Activated effector memory CD4-positive, alpha-beta T cell treated with anti-CD3 and anti-CD28 coated beads, Interleukin-2, amount 50 U/mL, for 16 hours (primary cell): ENCODE measurements at regions not wholly inside any gene's neighbourhood (a gene's known extent, or its start where the extent isn't known, plus 50 kb on each side); places are given as distances from the start of the nearest gene placed in this dataset.

ENCODE experiments used
- DNase-seq: peaks from one replicate; pipeline ENCODE4 v3.0.0-alpha.2; 2020

DNA sequence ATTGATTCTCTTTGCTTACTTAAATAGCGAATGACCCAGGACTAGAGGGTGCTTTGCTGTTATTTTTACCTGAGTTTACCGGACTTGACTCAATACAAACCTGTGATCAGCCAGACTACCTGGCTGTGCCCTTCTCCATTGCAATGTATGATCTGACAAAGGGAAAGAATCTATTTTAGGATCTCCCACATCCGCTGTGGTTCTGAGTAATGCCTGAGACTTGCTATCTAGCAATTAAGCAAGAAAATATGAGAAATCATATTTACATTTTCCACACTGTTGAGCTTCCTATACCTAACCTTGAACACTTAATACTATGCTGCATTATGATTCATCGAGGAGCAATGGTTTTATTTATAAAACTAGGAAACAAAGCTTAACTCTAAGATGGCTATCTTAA, 215.2 kb downstream of the RAD51AP2 start:
- no peak for DNase-seq

DNA sequence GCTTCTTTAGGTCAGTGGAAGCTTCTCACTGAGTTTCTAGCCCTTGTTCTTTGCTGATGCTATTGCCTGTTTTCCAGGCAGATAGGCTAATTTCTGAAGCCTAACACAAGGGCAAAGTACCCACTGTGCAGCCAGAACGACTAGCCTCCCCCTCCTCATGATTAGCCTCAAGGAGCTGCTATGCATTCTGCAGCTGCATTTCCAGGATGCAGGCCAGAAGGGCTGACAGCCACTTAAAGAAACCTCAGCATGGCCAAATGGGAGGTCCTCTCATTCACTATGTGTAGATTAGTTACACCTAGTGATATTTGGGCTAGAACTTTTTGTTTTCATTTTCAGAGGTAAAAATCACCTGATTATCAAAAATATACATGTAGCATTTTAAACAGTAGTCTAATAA, 216.0 kb downstream of the RAD51AP2 start:
- no peak for DNase-seq

DNA sequence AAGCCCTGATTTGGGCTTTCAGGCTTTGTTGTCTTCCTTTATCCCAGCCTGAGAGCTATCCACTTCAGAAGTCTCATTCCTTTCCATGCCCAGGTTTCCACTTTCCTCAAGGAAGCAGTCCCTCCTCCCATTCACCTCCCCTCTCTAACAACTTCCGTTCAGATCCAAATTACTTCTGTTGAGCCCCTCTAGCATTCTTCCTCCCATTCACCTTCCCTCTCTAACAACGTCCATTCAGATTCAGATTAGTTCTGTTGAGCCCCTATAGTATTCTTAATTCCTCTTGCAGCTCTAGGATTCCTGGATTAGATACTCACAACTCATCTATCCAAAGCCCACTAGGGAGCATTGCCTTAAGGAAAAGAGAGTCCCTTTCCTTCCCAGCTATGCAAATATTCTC, 216.8 kb downstream of the RAD51AP2 start:
- DNase-seq, result no peak

DNA sequence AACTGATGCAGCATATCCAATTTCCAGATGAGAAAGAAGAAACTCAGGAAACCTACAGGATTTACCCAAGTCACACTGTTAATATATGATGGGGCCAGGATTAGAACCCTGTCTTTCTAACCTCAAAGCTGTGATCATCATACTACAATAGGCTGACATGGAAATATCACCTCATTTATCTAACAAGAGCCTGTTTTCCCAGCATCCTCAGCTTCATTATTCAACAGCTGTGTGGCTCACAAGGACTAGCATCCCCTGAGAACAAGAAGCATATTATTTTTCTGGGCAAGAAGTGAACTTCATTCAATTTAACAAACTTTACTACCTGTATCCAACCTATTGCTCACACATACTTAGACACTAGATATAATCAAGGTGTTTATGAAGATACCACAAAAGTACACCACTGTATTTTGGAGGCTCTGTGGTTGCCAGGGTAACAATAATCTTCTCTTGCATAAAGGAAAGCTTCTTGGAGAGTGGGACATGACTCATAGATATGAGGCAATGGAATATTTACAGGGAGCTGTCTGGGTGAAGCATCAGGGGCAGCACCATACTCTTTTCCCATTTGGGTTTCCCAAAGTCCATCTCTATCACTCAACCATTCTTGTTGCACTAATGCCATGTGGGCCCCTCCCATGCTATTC, 218.2 kb downstream of the RAD51AP2 start:
- DNase-seq, result no peak

DNA sequence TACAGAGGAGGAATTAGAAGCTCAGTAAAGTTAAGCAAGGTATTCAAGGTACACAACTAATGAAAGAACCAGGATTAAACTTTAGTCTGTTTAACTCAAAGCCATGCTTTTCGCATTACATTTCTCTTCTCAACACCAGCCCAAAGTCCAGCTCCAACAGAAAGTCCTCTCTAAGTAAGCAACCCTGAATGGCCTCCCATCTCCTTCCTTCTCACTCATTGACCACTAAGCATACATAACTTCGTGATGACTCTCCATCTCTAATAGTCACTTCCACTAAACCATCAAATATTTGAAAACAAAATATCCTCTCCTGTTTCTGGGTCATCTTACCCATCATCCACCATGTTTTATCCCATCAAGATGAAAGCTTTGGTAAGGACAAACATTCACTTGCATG, 219.8 kb downstream of the RAD51AP2 start:
- DNase-seq, result no peak

DNA sequence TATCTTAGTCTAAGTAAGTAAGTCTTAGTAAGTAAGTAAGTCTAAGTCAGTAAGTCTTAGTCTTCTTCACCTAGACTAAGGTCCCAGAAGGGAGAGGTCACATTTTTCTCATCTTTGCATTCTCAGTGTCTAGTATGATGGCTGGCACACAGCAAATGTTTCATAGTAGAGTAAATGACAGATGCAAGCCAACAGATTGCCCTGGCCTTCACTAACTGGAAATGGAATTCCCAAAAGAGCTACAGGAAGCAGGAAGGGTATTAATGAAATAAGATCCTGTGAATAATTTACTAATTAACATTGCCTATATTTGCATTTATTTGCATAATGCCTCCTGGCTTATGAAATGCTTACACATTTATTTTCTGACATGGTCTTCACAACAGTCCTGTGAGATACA, 221.6 kb downstream of the RAD51AP2 start:
- DNase-seq, result no peak

DNA sequence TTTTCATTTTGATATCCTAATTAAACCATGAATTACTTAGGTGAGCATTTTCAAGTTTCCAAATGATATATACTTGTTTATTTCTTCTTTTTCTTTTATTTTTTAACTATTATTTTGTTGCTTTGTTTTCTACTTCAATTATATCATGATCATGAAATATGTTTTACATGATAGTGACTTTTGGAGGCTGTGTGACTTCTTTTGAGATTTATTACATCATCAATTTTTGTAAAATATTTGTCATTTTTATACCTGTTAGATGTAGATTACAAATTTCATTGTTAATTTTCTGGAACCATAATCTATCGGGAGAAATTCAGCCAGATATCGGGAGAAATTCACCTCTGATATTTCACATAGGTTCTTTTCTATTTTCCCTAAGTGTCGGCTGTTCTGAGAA, 228.6 kb downstream of the RAD51AP2 start:
- no peak for DNase-seq

DNA sequence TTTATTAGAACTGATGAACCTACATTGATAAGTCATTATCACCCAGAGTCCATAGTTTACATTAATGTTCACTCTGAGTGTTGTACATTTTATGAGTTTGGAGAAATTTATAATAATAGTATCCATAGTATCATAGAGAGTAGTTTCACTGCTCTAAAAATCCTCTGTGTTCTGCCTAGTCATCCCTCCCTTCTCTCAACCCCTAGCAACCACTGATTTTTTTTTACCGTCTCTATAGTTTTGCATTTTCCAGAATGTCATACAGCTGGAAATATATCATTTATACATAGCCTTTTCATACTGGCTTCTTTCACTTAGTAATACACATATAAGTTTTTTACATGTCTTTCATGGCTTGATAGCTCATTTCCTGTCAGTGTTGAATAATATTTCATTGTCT, 231.1 kb downstream of the RAD51AP2 start:
- no peak for DNase-seq

DNA sequence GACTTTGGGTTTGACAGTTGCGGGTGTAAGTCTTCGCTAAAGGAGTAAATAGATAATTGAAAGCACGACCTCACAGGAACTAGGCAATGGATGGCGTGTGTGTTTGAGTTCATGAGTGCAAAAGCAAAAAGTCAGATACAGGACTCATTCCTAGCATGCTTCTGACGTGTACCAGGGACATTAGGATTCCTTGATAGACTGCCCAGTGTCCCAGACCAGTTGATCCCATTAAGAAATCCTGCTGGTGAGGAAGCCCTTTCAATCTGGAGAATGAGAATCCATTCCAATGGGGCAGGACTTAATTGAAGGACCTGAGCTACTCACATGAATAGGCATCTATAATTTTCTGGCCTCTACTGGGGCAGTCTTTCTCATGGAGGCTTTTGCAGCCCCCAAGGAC, 235.4 kb downstream of the RAD51AP2 start:
- DNase-seq, result no peak

DNA sequence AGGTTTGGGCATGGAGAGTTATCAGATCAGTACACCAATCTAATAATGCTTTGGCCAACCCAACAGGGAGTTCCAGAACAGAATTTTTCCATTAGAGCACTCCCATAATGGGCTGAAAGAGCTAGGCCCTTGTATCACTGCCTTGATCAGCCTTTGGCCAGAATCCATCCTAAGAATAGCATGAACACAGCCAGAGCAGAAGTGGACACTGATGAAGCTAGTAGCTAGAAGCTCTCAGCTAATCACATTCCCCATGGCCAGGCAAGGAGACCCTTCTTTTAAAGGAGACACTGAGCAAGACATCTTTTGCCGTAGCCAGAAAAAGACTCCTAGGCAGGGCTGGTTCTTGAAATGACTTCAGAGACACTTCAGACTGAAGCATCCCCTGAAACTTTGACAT, 236.0 kb downstream of the RAD51AP2 start:
- DNase-seq, result no peak

DNA sequence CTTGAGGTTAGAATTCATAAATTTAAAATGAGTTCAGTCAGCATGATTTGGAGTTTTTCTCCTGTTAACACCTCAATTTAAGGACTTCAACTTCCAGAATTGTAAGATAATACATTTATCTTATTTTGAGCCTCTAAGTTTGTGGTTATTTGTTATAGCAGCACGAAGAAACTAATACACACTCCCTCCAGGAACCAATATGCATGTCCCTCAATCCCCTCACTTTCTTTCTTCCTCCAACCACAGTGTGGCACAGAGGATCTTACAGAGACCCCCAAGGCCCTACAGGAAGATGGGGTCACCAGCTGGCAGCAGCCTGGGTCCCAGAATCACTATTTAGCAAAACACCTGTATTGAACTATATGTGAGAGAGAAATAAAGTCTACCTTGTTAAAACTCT, 242.0 kb downstream of the RAD51AP2 start:
- no peak for DNase-seq

DNA sequence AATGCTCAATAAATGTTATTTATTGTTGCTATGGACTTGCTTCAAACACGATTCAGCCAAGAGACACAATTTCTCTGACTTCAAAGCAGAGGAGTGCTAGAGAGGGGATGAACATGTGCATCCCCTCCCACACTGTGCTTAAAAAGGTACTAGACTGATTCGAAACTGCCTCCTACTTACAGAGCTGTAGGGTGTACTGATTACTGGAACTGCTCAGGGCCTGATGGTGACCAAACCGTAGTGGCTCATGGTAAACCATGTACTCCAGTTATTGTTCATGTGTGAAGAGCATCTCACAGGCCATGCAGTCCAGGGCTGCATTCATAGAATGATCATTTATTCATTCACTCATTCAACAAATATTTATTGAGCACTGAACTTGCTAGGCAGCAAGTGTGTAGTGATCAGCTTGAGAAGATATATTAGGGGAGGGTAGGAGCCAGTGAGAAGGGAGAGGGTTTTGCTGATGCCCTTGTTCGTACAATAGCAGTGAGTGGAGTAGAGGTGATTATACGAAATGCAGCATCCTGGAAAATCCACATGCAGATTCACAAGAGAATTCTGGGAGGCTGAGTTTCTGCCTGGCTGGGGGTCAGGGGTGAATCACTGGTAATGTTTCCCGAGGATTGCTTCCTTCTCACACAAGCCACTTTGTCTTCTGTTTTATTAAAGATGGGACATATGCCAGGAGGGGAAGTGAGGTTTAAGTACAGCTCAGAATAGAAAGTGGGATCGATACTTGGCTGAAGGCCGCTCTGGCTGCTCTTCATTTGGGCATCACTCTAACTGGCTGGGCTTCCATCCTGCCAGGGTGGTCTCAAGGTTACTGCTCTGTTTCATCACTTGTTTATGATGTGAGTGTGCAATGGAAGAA, 245.4 kb downstream of the RAD51AP2 start:
- no peak for DNase-seq

DNA sequence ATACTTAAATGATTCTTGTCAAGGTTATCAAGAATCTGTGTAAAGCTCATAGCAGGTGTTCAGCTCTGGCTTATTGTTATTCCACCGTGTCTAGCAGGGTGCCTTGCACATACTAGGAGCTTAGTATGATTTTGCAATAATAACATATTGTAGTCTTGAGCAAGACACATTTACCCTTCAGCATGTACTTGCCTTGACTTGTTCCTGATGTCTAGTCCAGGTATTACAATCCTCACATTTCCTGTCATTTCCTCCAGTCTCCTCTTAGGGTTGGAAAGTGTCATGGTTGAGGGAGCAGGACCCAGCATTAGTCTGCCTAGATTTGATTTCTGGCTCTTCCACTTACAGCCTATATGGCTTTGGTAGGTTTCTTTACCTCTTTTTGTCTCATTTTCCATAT, 246.1 kb downstream of the RAD51AP2 start:
- no peak for DNase-seq

DNA sequence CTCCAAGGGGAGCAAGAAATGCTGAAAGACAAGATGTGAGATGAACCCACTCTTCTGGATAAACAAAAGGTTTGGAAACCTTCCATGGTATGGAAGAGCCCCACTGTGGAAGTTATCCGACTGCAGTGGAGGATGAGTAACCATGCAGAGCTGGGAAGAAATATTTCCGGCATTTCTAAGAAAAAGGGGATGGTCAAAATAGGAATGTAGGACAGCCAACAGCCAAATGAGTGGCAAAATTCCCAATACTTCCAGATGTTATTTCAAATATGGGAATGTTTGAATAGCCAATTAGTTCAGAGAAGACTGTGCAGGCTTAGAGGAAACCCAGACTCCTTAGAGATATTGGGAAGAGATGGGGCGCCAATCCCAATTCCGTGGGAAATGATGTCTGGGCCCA, 246.8 kb downstream of the RAD51AP2 start:
- no peak for DNase-seq

DNA sequence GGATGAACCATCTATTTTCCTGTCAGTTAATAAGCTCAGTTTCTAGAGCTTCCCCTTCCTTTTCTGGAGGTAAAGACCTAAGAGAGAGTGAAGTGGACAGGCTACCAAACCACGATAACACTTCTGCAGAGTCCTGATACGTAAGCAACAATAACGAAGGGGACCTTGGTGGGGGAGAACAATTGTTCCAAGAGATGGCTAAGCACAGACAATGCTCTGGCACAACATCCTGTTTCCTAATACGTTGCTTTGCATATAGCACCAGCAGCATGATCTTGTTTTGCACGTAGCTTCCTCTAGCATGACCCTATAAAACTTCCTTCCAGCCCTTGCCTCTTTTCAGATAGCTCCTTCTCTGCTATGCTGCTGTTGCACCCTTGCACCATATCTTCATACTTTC, 247.3 kb downstream of the RAD51AP2 start:
- DNase-seq, result no peak

DNA sequence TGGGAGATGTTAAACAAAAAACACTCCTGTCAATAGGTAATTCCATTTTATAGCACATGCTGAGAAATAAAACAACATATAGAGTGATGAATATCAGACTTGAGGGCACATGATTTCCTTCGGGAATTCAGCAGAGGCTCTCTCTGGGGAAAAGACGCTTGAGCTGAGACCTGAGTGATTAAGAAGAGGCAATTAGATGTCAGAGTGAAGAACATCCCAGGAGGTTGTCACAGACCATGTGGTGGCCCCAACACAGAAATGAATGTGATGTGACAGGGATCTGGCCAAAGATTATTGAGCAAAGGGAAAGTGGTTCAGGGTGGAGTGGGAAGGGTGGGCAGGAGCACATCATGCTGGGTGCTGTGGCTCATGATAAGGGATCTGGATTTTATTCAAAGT, 254.7 kb downstream of the RAD51AP2 start:
- no peak for DNase-seq

DNA sequence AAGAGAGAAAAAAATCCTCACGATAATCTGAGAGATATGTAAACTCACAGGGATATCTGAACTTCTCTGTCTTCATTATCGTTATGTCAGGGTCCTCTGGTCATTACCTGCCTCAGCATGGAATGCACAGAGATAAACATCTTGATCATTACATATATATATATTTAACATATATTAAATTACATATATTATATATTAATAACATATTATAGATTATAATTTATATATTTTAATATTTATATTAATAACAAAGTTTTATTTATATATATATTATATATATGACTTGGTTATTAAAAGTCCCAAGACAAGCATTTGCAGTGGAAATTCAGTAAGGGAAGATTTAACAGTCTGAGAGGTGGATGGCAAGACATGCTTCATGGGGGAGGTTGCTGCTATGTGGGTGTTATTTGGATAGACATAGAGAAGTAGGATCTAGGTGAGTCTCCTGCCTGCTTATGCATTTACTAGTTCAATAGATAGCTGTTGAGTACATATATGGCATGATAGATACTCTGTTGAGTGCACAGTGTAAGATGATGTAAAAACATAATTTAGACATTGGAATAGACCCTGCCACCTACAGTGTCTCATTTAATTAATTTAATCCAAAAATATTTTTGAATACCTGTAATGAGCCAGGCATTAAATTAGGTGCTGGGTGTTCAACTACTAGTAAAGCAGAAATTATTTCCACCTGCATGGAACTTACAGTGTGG, 255.2 kb downstream of the RAD51AP2 start:
- no peak for DNase-seq

DNA sequence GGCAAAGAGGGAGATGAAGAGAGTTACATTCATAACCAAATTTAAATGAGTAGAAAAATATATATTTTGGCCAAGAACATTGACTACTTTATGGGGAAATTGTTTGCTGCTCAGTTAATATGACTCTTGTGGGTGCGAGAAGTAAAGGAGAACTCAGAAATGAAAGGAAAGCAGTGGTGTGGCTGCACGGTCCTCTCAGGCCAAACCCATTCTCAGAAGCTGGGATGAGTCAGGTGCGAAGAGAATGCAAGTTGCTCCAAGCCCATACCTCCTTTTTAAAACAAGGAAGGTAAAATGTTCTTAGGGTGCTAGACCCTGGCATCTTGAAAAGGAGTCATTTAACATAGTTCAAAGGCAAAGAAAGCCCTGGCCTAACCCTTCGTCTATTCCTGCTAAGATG, 258.6 kb downstream of the RAD51AP2 start:
- no peak for DNase-seq

DNA sequence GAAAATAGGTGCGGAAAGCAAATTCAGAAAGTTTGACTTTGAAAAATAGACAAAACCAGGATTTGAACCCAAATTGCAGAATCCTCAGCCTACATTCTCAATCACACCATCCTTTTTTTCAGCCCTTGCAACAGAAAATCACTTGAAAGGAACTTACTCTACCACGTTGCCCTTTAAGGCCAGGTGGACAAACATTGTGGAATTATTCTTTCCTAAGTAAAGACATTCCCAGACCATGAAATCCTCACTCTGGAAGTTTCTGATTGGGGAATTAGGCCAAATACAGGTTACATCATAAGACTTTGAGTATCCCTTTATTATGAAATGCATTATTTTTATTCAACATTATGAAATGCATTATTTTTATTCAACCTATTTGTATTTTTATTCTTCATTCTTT, 259.4 kb downstream of the RAD51AP2 start:
- no peak for DNase-seq

DNA sequence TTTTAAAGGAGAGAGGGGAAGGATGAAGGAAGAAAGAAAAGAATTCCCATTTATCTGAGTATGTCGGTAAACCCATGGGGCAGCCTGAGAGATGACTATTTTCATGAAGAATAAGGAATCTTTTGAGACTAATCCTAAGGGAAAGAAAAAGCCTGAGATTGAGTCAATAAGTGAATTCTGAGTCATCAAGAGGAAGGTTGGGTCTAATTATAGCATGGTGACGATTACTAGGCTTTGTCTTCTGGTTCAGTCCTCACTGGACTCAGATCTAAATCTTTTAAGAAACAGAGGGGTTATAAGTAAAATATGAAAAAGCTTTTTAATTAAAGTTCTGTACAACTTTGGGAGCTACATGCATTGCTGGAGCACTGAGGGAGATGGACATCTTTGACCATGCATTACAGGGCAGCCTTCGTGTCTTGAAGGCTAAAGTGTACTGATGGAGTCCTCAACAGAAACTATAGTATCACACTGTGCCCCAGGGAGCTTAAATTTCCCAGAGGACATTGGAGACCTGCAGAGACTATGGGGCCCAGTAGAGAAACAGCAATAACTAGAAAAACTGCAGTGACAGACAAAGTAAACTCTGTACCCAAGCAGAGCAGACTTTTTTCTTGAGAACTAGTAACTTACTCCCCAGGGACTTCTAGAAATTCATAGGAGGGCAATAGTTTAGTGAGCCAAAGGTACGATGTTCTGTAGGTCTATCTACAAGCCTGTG, 260.9 kb downstream of the RAD51AP2 start:
- DNase-seq, result no peak

DNA sequence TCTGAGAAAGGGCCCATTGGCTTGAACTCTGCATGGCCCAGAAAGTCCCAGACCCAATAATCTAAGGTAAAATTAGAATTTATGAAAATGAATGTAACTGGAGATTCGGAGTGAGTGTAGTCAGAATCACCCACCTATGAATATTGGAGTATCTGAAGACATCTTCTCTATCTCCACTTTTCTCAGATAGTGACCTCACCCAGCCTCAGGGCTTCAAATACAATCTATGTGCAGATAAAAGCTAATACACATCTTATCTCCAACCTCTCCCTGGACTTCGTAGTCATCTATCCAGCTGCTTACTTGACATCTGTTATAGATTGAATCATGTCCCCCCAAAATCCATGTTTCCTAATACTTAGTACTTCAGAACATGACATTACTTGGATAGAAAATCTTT, 263.2 kb downstream of the RAD51AP2 start:
- no peak for DNase-seq

DNA sequence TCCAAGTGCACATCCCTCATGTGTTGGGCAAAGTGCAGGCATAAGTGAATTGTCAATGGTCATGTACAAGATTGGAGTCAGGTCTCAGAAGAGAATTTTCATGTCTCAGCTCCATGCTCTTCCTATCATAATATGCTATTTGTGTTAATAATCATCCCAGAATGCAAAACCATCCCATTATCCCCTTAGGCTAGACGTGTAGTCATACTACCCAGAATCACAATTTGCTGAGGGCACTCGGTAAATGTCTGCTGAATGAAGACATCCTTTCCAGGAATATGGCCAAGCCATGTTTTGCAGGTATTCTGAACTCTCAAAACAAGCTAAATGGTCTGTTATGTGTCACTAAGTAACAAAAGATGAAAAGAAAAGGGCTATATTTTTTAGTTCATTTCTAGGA, 263.8 kb downstream of the RAD51AP2 start:
- DNase-seq, result no peak

DNA sequence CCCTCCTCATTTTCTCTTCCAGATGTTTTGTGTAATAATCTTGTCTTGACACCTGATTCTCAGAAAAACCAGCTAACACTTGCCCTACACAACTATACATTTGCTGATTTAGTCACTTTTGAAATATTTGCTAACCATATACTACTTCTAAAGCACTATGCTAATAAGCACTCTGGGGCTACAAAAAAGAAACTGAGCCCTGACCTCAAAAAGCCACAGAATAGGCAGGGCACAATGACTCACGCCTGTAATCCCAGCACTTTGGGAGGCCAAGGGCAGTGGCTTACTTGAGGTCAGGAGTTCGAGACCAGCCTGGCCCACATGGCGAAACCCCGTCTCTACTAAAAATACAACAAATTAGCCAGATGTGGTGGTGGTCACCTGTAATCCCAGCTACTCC, 266.0 kb downstream of the RAD51AP2 start:
- DNase-seq, result no peak
